ENCODE measurements at regions not wholly inside any gene's neighbourhood (a gene's known extent, or its start where the extent isn't known, plus 50 kb on each side); places are given as distances from the start of the nearest gene placed in this dataset.

GRCh38 chr2:204030322-204030721 lies 93.8 kb downstream of the ICOS start:
- TF ChIP-seq, protein P1, sequence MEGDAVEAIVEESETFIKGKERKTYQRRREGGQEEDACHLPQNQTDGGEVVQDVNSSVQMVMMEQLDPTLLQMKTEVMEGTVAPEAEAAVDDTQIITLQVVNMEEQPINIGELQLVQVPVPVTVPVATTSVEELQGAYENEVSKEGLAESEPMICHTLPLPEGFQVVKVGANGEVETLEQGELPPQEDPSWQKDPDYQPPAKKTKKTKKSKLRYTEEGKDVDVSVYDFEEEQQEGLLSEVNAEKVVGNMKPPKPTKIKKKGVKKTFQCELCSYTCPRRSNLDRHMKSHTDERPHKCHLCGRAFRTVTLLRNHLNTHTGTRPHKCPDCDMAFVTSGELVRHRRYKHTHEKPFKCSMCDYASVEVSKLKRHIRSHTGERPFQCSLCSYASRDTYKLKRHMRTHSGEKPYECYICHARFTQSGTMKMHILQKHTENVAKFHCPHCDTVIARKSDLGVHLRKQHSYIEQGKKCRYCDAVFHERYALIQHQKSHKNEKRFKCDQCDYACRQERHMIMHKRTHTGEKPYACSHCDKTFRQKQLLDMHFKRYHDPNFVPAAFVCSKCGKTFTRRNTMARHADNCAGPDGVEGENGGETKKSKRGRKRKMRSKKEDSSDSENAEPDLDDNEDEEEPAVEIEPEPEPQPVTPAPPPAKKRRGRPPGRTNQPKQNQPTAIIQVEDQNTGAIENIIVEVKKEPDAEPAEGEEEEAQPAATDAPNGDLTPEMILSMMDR (IDR thresholded peaks at IDR 0.05) = no peak
- TF ChIP-seq POLR2A (IDR thresholded peaks at IDR 0.05) = no peak
